SH-SY5Y (cell line): ENCODE measurements at regions not wholly inside any gene's neighbourhood (a gene's known extent, or its start where the extent isn't known, plus 50 kb on each side); places are given as distances from the start of the nearest gene placed in this dataset.

Source experiments
- GATA2 ChIP-seq: IDR thresholded peaks from 2 replicates; pipeline ENCODE4 v1.6.1; 2011; ENCODE audit warnings: mild to moderate bottlenecking, low read depth, low read length
- GATA3 ChIP-seq: IDR thresholded peaks from 2 replicates; pipeline ENCODE4 v1.6.1; 2011; ENCODE audit warnings: low read depth, mild to moderate bottlenecking, low read length, moderate library complexity

GRCh38 chr11:95487391-95487790 lies 256.4 kb upstream of the SESN3 start:
- TF ChIP-seq GATA3, result no peak
- TF ChIP-seq GATA2, result no peak
